Neural cell (in vitro differentiated cells): ENCODE measurements at regions not wholly inside any gene's neighbourhood (a gene's known extent, or its start where the extent isn't known, plus 50 kb on each side); places are given as distances from the start of the nearest gene placed in this dataset.

ENCODE experiments used
- EP300 ChIP-seq: fragments of 450-650 bp; conservative IDR thresholded peaks from 2 replicates; pipeline ENCODE4 v1.6.1; 2014; ENCODE audit warnings: antibody characterized with exemption, mild to moderate bottlenecking, moderate library complexity; ENCODE audit not compliant: poor library complexity, severe bottlenecking
- EZH2 ChIP-seq: fragments of 200-600, 300-800 bp; shearing (Covaris generic), sonication (generic); IDR thresholded peaks from 2 replicates; pipeline ENCODE4 v1.6.1; 2014; ENCODE audit warnings: antibody characterized with exemption, low read length, borderline replicate concordance, mild to moderate bottlenecking; ENCODE audit not compliant: insufficient read depth, poor library complexity, severe bottlenecking
- MXI1 ChIP-seq: fragments of 450-650 bp; conservative IDR thresholded peaks from 2 replicates; pipeline ENCODE4 v1.6.1; 2014; ENCODE audit warnings: antibody characterized with exemption, mild to moderate bottlenecking; ENCODE audit not compliant: poor library complexity, severe bottlenecking
- POLR2AphosphoS5 ChIP-seq: IDR thresholded peaks from 2 replicates; pipeline ENCODE4 v1.6.1; 2012
- RAD21 ChIP-seq: fragments of 450-650 bp; conservative IDR thresholded peaks from 2 replicates; pipeline ENCODE4 v1.6.1; 2014; ENCODE audit warnings: antibody characterized with exemption, mild to moderate bottlenecking, moderate library complexity
- REST ChIP-seq: IDR thresholded peaks from 2 replicates; pipeline ENCODE4 v1.6.1; 2012; ENCODE audit warnings: borderline replicate concordance
- SMC3 ChIP-seq: fragments of 450-650 bp; conservative IDR thresholded peaks from 2 replicates; pipeline ENCODE4 v1.6.1; 2014; ENCODE audit warnings: antibody characterized with exemption, mild to moderate bottlenecking, moderate library complexity; ENCODE audit not compliant: poor library complexity
- TAF1 ChIP-seq: IDR thresholded peaks from 2 replicates; pipeline ENCODE4 v1.6.1; 2012; ENCODE audit warnings: low read depth
- TF ChIP-seq, protein P1 (sequence below): fragments of 450-650 bp; IDR thresholded peaks from 2 replicates; pipeline ENCODE4 v1.5.1; 2014; ENCODE audit warnings: antibody characterized with exemption, mild to moderate bottlenecking, moderate library complexity; ENCODE audit not compliant: poor library complexity, severe bottlenecking

GRCh38 chr10:64637939-64638338, 1116.7 kb downstream of the REEP3 start:
- TF ChIP-seq, protein P1, sequence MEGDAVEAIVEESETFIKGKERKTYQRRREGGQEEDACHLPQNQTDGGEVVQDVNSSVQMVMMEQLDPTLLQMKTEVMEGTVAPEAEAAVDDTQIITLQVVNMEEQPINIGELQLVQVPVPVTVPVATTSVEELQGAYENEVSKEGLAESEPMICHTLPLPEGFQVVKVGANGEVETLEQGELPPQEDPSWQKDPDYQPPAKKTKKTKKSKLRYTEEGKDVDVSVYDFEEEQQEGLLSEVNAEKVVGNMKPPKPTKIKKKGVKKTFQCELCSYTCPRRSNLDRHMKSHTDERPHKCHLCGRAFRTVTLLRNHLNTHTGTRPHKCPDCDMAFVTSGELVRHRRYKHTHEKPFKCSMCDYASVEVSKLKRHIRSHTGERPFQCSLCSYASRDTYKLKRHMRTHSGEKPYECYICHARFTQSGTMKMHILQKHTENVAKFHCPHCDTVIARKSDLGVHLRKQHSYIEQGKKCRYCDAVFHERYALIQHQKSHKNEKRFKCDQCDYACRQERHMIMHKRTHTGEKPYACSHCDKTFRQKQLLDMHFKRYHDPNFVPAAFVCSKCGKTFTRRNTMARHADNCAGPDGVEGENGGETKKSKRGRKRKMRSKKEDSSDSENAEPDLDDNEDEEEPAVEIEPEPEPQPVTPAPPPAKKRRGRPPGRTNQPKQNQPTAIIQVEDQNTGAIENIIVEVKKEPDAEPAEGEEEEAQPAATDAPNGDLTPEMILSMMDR: no peak
- TF ChIP-seq POLR2AphosphoS5 (no peak), REST (no peak), EZH2 (no peak), RAD21 (no peak), TAF1 (no peak), EP300 (no peak), SMC3 (no peak), MXI1 (no peak)
